ENCODE measurements at regions not wholly inside any gene's neighbourhood (a gene's known extent, or its start where the extent isn't known, plus 50 kb on each side); places are given as distances from the start of the nearest gene placed in this dataset.

DNA sequence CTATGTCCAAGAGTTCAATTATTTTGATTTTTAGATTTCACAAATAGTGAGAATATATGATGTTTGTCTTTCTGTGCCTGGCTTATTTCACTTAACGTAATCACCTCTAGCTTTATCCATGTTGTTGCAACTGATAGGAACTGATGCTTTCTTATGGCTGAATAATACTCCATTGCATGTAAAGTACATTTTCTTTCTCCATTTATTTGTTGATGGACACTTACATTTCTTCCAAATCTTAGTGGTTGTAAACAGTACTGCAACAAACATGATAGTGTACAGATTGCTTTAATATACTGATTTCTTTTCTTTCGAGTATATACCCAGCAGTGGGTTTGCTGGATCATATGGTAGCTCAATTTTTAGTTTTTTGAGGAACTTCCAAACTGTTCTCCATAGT lies 600.6 kb upstream of the SEMA6D start:
- H3K4me3 ChIP-seq (ENCODE audit: extremely low read depth in 1 of 4, insufficient read depth in 2 of 4, low read depth in 3 of 4, low read length in 4 of 4): no peak overlapping the region
- H2BK15ac ChIP-seq (ENCODE audit: low read length): no peak overlapping the region
- FAIRE-seq (no peak), DNase-seq (ENCODE audit: low read depth in 1 of 2, low spot score in 2 of 2) (no peak)
- H2BK12ac ChIP-seq (ENCODE audit: low read depth, low read length): no peak overlapping the region
- H3K4me1 ChIP-seq (replicated peaks in 1 of 4; ENCODE audit: control insufficient read depth in 3 of 4, insufficient read depth in 4 of 4, low read length in 3 of 4): no peaks in the 10 kb centered on the region
- H3K56ac ChIP-seq (replicated peaks; ENCODE audit: insufficient read length, low read depth, low read length): no peak overlapping the region
- H2BK20ac ChIP-seq (ENCODE audit: low read length): no peak overlapping the region
- H2AK5ac ChIP-seq (ENCODE audit: low read depth, low read length): no peak overlapping the region
- H3K18ac ChIP-seq (ENCODE audit: extremely low read depth, low read length): no peak overlapping the region
- H3K9ac ChIP-seq (replicated peaks in 1 of 4; ENCODE audit: extremely low read depth in 1 of 4, low read depth in 3 of 4, low read length in 3 of 4): no peak overlapping the region
- H4K91ac ChIP-seq (replicated peaks; ENCODE audit: insufficient read length, low read length): no peak overlapping the region
- no peaks in the 10 kb centered on the region for H3K79me1 ChIP-seq (ENCODE audit: low read depth, low read length)
- H3K9me3 ChIP-seq (ENCODE audit: insufficient read depth in 2 of 2, low read depth in 1 of 2, low read length in 1 of 2): no peaks in the 10 kb centered on the region
- no peak overlapping the region for H3K4ac ChIP-seq (replicated peaks; ENCODE audit: insufficient read length, low read depth, low read length)
- H3K36me3 ChIP-seq (ENCODE audit: control insufficient read depth in 2 of 4, insufficient read depth in 4 of 4, low read length in 3 of 4): no peaks in the 10 kb centered on the region
- TF ChIP-seq, protein P1, sequence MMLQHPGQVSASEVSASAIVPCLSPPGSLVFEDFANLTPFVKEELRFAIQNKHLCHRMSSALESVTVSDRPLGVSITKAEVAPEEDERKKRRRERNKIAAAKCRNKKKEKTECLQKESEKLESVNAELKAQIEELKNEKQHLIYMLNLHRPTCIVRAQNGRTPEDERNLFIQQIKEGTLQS (IDR thresholded peaks at IDR 0.05; ENCODE audit: insufficient read depth, low read depth, low read length): no peak
- TF ChIP-seq SP1 (IDR thresholded peaks at IDR 0.05; ENCODE audit: low read depth, low read length) (no peak), POLR2A (IDR thresholded peaks at IDR 0.05; ENCODE audit: control extremely low read depth in 1 of 2, low read depth in 2 of 2, low read length in 2 of 2) (no peak), HDAC2 (IDR thresholded peaks at IDR 0.05; ENCODE audit: borderline replicate concordance in 1 of 2, low read depth in 2 of 2, low read length in 2 of 2) (no peak)
- H4K8ac ChIP-seq (ENCODE audit: extremely low read depth, insufficient read depth, low read length): no peak overlapping the region
- H3K27me3 ChIP-seq (replicated peaks in 1 of 4; ENCODE audit: control insufficient read depth in 3 of 4, extremely low read depth in 1 of 4, insufficient read depth in 3 of 4, low read length in 3 of 4): no peaks in the 10 kb centered on the region
- H4K5ac ChIP-seq (ENCODE audit: insufficient read length, low read depth, low read length): no peak overlapping the region
- H3K79me2 ChIP-seq (ENCODE audit: control insufficient read depth in 1 of 2, insufficient read depth in 2 of 2, low read length in 2 of 2): no peaks in the 10 kb centered on the region
- no peak overlapping the region for H3K27ac ChIP-seq (ENCODE audit: low read depth, low read length)
- H2BK120ac ChIP-seq (replicated peaks; ENCODE audit: low read depth, low read length): no peak overlapping the region
- ChIA-PET POLR2A (ENCODE audit: partially characterized antibody) (no interaction called here), CTCF (ENCODE audit: partially characterized antibody) (interaction anchor here (0.6 kb wide), 1 partner anchor 1269 kb away, joined by 3 read pairs; no protein-coding TSS in a partner anchor)
- no peak overlapping the region for H2BK5ac ChIP-seq (ENCODE audit: low read depth, low read length)
- 86% methylated on average over 2 of the region's 2 CpGs; no CpG with 5 or more reads in 1 of the 2 experiments for WGBS, 2 experiments (ENCODE audit: extremely low coverage in 1 of 2, insufficient coverage in 1 of 2, insufficient read length in 1 of 2, insufficient replicate concordance in 2 of 2, low coverage in 1 of 2, low lambda C conversion rate in 2 of 2, missing lambda C conversion rate in 1 of 2)
- H3K14ac ChIP-seq (ENCODE audit: insufficient read length): no peak overlapping the region
- H3K23ac ChIP-seq (ENCODE audit: insufficient read length): no peak overlapping the region
- no peak overlapping the region for H2AFZ ChIP-seq (ENCODE audit: low read length)
- no peaks in the 10 kb centered on the region for H4K20me1 ChIP-seq (replicated peaks in 1 of 2; ENCODE audit: control insufficient read depth in 1 of 2, insufficient read depth in 2 of 2, low read length in 2 of 2)
- no peak overlapping the region for H3K4me2 ChIP-seq (ENCODE audit: insufficient read depth in 1 of 2, low read depth in 2 of 2, low read length in 2 of 2)
- no peaks in the 10 kb centered on the region for H3K23me2 ChIP-seq (ENCODE audit: low read depth, low read length)

Measured in H1 (cell line).